HUES48 (cell line): ENCODE measurements at regions not wholly inside any gene's neighbourhood (a gene's known extent, or its start where the extent isn't known, plus 50 kb on each side); places are given as distances from the start of the nearest gene placed in this dataset.

Experiments
- H3K27ac ChIP-seq: one replicate; pipeline ENCODE4 v1.7.0; 2013; ENCODE audit warnings: low read depth, low read length, inconsistent platforms
- H3K27me3 ChIP-seq: 2 replicates; pipeline ENCODE4 v1.6.1; 2013; ENCODE audit warnings: mild to moderate bottlenecking, low read length; ENCODE audit not compliant: control insufficient read depth, insufficient read depth
- H3K36me3 ChIP-seq: 2 replicates; pipeline ENCODE4 v1.6.1; 2013; ENCODE audit warnings: low read length; ENCODE audit not compliant: control insufficient read depth, insufficient read depth
- H3K4me1 ChIP-seq: 2 replicates; pipeline ENCODE4 v1.6.1; 2013; ENCODE audit warnings: mild to moderate bottlenecking, low read length; ENCODE audit not compliant: control insufficient read depth, insufficient read depth
- H3K4me3 ChIP-seq: 2 replicates; pipeline ENCODE4 v1.5.1; 2013; ENCODE audit warnings: mild to moderate bottlenecking, low read depth, low read length
- H3K9ac ChIP-seq: 2 replicates; pipeline ENCODE4 v1.6.1; 2013; ENCODE audit warnings: mild to moderate bottlenecking, low read depth, low read length, moderate library complexity
- H3K9me3 ChIP-seq: 2 replicates; pipeline ENCODE4 v1.6.1; 2013; ENCODE audit warnings: low read length; ENCODE audit not compliant: control insufficient read depth, insufficient read depth

- H3K9ac ChIP-seq: no peak overlapping the region
- no peaks in the 10 kb centered on the region for H3K9me3 ChIP-seq
- H3K4me1 ChIP-seq: peaks cover 14% of the 10 kb centered on the region
- H3K4me3 ChIP-seq: no peak overlapping the region
- no peak overlapping the region for H3K27ac ChIP-seq
- no peaks in the 10 kb centered on the region for H3K27me3 ChIP-seq
- H3K36me3 ChIP-seq: no peaks in the 10 kb centered on the region
Measured at GRCh38 chr10:62907470-62908212, 91.5 kb upstream of the EGR2 start.

DNA sequence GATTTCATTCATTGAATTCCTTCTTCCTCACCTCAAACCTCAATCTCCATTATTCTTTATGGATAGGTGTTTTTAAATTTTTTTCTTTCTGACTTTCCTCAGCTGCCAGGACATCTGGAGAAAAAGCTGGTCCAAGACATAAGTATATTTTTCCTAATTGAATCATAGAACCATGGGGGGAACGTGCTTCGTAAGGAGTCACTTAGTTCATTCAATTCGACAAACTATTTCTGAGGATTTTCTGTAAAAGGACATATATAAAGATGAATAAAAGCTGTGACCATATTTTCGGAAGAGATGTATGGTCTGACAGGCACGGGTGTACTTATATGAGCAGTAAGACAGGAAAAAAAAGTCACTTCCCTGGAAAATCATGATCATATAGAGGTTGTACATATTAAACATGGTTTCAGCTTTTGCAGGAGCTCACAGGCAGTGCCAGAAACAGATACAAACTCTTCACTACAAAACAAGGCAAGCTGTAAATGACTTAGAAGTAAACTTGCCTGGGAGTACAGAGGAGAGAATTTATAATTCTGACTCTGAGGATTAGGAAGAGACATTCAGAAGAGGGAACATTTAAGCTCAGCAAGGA lies 88.2 kb upstream of the EGR2 start:
- Histone ChIP-seq H3K36me3 (no peaks in the 10 kb centered on the region), H3K9me3 (no peaks in the 10 kb centered on the region), H3K9ac (no peak overlapping the region), H3K4me1 (0 out of 2 replicates have a peak, but pooled peaks cover 5% of the 10 kb centered on the region), H3K4me3 (no peak overlapping the region), H3K27ac (no peak overlapping the region), H3K27me3 (no peaks in the 10 kb centered on the region)

- Histone ChIP-seq H3K9me3 (no peaks in the 10 kb centered on the region), H3K4me3 (no peak overlapping the region), H3K27ac (no peak overlapping the region), H3K9ac (no peak overlapping the region), H3K36me3 (no peaks in the 10 kb centered on the region), H3K27me3 (no peaks in the 10 kb centered on the region), H3K4me1 (0 out of 2 replicates have a peak, but pooled peaks cover 5% of the 10 kb centered on the region)
Measured at GRCh38 chr10:62903828-62904227, 87.7 kb upstream of the EGR2 start.

DNA sequence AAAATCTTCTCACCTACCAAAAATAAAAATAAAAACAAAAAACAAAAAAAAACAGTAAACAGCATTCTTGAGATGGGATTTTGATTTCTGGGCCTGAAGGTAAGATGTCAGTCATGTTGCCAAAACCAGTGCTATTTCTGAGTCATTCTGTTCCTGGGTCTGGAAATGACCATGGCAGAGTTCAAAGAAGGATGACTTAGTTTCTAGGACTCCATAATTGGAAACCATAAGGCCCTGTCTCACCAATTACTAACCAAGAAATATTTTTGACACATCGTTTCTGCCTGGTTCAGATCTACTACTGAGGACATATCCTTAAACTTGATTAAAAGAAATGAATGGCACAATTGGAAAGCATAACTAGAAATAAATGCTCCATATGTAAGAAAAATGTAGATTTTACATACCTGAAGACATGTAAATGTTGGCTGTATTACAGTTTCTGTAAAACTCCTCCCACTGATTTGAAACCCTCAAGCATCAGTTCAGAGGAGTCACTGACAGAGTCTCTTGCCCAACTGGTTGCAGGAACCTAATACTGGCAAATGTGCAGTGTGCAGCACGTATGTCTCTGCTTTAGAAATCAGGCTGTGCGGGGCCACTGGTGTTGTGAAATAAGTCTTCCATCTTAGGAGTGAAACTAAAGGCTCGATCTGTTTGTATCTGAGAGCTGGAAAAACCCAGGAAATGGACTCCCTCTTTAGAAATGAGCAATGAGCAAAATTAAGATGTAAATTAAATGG lies 84.8 kb upstream of the EGR2 start:
- H3K9ac ChIP-seq: no peak overlapping the region
- H3K4me1 ChIP-seq: 0 out of 2 replicates have a peak, but pooled peaks cover 5% of the 10 kb centered on the region
- H3K27ac ChIP-seq: no peak overlapping the region
- H3K36me3 ChIP-seq: no peaks in the 10 kb centered on the region
- H3K4me3 ChIP-seq: no peak overlapping the region
- no peaks in the 10 kb centered on the region for H3K27me3 ChIP-seq
- H3K9me3 ChIP-seq: no peaks in the 10 kb centered on the region

GRCh38 chr10:62899311-62899710 lies 83.1 kb upstream of the EGR2 start:
- Histone ChIP-seq H3K4me1 (0 out of 2 replicates have a peak, but pooled peaks cover 5% of the 10 kb centered on the region), H3K27me3 (no peaks in the 10 kb centered on the region), H3K9ac (no peak overlapping the region), H3K27ac (no peak overlapping the region), H3K4me3 (no peak overlapping the region), H3K9me3 (no peaks in the 10 kb centered on the region), H3K36me3 (no peaks in the 10 kb centered on the region)

DNA sequence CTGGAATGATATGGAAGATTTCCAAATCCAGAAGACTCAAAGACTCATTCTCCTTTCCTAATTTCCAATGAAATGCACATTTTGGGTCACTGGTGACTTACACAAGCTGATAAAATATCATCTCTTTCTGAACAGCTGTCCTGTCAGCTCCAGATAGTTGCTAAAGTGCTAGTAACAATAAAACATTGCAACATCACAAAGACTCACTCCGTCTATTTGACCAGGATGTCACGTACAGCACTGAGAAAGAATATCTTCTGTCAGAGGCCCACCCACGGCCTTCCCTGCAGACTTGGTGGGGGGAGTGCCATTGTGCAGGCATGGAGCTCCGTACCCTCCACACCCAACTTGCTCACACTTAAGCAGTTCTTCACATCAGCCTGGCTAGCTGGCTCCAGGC lies 78.9 kb upstream of the EGR2 start:
- Histone ChIP-seq H3K36me3 (no peaks in the 10 kb centered on the region), H3K27ac (no peak overlapping the region), H3K27me3 (no peaks in the 10 kb centered on the region), H3K4me1 (0 out of 2 replicates have a peak, but pooled peaks cover 3% of the 10 kb centered on the region), H3K9ac (no peak overlapping the region), H3K9me3 (no peaks in the 10 kb centered on the region), H3K4me3 (no peak overlapping the region)

DNA sequence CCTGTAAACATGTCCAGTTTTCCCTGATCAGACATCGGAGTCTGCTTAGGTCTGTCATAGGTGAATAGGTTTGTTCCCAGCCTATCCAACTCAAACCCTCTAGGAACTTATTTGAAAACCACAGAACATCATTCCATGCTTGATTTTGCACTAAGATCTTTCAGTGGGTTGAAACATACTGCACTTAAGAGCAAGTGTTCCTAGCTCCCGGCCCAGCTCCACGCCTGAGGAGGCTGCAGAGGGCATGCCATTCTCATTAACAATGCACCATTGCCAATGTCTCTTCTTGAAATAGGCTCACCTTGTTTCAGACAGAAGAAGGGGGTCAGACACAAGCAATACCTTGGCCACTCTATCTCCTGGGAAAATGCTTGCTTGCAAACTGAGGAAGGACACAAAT lies 78.0 kb upstream of the EGR2 start:
- no peak overlapping the region for H3K27ac ChIP-seq
- no peak overlapping the region for H3K4me3 ChIP-seq
- H3K36me3 ChIP-seq: no peaks in the 10 kb centered on the region
- H3K27me3 ChIP-seq: no peaks in the 10 kb centered on the region
- H3K9ac ChIP-seq: no peak overlapping the region
- no peaks in the 10 kb centered on the region for H3K4me1 ChIP-seq
- H3K9me3 ChIP-seq: no peaks in the 10 kb centered on the region

DNA sequence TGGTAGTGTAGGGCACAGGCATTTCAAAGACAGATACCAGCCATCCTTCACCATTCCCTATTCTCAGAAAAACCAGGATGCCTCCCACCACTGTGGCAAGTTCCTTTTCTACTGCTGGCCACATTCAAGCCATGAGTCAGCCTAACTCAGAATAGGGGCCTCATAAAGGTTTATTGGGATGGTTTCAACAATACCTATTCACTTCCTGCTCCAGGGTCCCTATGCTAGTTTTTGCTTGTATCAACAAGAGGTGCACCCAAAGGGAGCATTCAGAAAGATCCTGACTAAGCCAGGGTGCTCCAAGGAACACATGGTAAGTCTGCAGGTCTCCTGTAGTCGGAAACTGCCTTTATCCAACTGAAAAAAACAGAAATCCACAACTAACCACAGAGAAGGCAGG lies 76.9 kb upstream of the EGR2 start:
- H3K27me3 ChIP-seq: no peaks in the 10 kb centered on the region
- H3K27ac ChIP-seq: no peak overlapping the region
- H3K36me3 ChIP-seq: no peaks in the 10 kb centered on the region
- no peak overlapping the region for H3K9ac ChIP-seq
- H3K4me1 ChIP-seq: no peaks in the 10 kb centered on the region
- no peak overlapping the region for H3K4me3 ChIP-seq
- H3K9me3 ChIP-seq: no peaks in the 10 kb centered on the region

DNA sequence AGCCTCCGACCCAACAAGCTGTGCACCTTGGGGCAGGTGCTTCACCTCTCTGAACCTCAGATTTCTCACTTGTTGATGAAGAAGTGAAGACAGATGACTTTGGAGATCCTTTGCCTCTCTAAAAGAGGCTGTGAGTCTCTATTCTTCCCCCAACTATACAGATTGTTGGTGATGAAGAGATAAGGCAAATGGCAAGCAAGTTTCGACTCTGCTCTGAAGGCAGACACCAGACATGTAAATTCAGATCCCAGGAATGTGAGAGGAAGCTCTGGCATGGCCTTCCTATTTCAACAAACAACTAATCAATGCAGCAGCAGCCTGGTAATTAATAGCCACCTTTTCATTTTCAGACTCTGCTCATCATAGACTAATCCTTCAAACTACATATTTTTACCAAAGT lies 74.2 kb upstream of the EGR2 start:
- H3K27ac ChIP-seq: no peak overlapping the region
- no peaks in the 10 kb centered on the region for H3K27me3 ChIP-seq
- no peak overlapping the region for H3K4me3 ChIP-seq
- no peaks in the 10 kb centered on the region for H3K4me1 ChIP-seq
- no peaks in the 10 kb centered on the region for H3K36me3 ChIP-seq
- no peaks in the 10 kb centered on the region for H3K9me3 ChIP-seq
- no peak overlapping the region for H3K9ac ChIP-seq

GRCh38 chr10:62887642-62888041 lies 71.5 kb upstream of the EGR2 start:
- Histone ChIP-seq H3K27ac (no peak overlapping the region), H3K4me1 (no peaks in the 10 kb centered on the region), H3K4me3 (no peak overlapping the region), H3K9ac (no peak overlapping the region), H3K36me3 (no peaks in the 10 kb centered on the region), H3K27me3 (no peaks in the 10 kb centered on the region), H3K9me3 (no peaks in the 10 kb centered on the region)
